ENCODE measurements at regions not wholly inside any gene's neighbourhood (a gene's known extent, or its start where the extent isn't known, plus 50 kb on each side); places are given as distances from the start of the nearest gene placed in this dataset.

DNA sequence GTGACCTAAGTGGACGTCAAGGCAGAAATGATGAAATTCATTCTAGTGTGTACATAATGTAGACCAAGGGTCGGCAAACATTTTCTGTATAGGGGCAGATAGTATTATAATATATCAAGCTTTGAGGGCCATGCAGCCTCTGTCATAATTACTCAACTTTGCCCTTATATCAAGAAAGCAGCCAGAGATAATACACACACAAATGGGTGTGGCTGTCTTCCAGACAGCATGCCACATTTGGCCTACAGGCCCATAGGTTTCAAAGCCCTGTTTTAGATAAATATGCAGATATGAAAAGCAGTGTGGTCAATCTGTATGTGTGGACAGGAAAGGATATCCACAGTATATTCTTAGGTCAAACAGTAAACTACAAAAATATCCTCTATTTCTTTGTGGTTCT, 320.1 kb upstream of the FMN2 start:
- no peaks in the 10 kb centered on the region for H3K4me1 ChIP-seq (ENCODE audit: low read length)
- no peaks in the 10 kb centered on the region for H3K9me2 ChIP-seq (replicated peaks; ENCODE audit: insufficient read depth, low read length)
- no peaks in the 10 kb centered on the region for H4K20me1 ChIP-seq (ENCODE audit: insufficient read depth, low read length)
- H3K9me3 ChIP-seq (replicated peaks; ENCODE audit: insufficient read depth, low read length) = no peaks in the 10 kb centered on the region
- H3K36me3 ChIP-seq (replicated peaks; ENCODE audit: insufficient read depth, low read length) = no peaks in the 10 kb centered on the region; the same call in 1 of the 2 replicates
- no peak overlapping the region for H3K9ac ChIP-seq (ENCODE audit: low read length)
- TF ChIP-seq EZH2 (optimal IDR thresholded peaks at IDR 0.05; ENCODE audit: low read depth, low read length) = no peak
- TF ChIP-seq, protein P1, sequence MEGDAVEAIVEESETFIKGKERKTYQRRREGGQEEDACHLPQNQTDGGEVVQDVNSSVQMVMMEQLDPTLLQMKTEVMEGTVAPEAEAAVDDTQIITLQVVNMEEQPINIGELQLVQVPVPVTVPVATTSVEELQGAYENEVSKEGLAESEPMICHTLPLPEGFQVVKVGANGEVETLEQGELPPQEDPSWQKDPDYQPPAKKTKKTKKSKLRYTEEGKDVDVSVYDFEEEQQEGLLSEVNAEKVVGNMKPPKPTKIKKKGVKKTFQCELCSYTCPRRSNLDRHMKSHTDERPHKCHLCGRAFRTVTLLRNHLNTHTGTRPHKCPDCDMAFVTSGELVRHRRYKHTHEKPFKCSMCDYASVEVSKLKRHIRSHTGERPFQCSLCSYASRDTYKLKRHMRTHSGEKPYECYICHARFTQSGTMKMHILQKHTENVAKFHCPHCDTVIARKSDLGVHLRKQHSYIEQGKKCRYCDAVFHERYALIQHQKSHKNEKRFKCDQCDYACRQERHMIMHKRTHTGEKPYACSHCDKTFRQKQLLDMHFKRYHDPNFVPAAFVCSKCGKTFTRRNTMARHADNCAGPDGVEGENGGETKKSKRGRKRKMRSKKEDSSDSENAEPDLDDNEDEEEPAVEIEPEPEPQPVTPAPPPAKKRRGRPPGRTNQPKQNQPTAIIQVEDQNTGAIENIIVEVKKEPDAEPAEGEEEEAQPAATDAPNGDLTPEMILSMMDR (IDR thresholded peaks at IDR 0.05; ENCODE audit: low read length) = no peak
- TF ChIP-seq EZH2phosphoT487 (IDR thresholded peaks at IDR 0.05; ENCODE audit: low read length) = no peak
- H3K79me2 ChIP-seq (ENCODE audit: low read length) = no peaks in the 10 kb centered on the region
- H3K27ac ChIP-seq (ENCODE audit: low read length) = no peak overlapping the region
- DNase-seq = no peak
- no peak overlapping the region for H2AFZ ChIP-seq (ENCODE audit: low read length)
- no peaks in the 10 kb centered on the region for H3K27me3 ChIP-seq (replicated peaks; ENCODE audit: insufficient read depth, low read length)
- H3K4me3 ChIP-seq (ENCODE audit: low read length) = no peak overlapping the region
- no peak overlapping the region for H3K4me2 ChIP-seq (ENCODE audit: low read depth, low read length)
- no peaks in the 10 kb centered on the region for H3F3A ChIP-seq (ENCODE audit: insufficient read depth, low read length)

DNA sequence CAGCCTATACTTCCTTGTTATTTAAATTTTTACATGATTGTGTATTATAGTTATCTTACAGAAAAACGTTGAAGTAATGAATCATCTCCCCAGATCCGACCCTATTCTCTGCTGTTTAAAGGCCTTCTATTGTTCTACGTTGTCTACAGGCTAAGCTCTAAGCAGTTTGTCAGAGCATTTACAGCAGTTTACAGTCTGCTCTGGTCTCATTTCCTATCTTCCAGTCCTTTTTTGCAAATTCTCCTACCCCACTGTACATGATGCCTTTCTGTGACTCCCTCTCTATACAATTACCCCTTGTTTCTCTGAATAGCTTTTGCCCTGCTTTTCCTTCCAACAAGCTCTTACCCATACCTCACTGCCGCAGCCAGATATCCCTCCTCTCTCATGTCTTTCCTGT, 319.2 kb upstream of the FMN2 start:
- no peak overlapping the region for H3K27ac ChIP-seq (ENCODE audit: low read length)
- H3K4me2 ChIP-seq (ENCODE audit: low read depth, low read length) = no peak overlapping the region
- no peaks in the 10 kb centered on the region for H3K9me2 ChIP-seq (replicated peaks; ENCODE audit: insufficient read depth, low read length)
- H2AFZ ChIP-seq (ENCODE audit: low read length) = no peak overlapping the region
- no peaks in the 10 kb centered on the region for H4K20me1 ChIP-seq (ENCODE audit: insufficient read depth, low read length)
- no peak overlapping the region for H3K4me3 ChIP-seq (ENCODE audit: low read length)
- no peaks in the 10 kb centered on the region for H3K79me2 ChIP-seq (ENCODE audit: low read length)
- no peaks in the 10 kb centered on the region; the same call in 1 of the 2 replicates for H3K36me3 ChIP-seq (replicated peaks; ENCODE audit: insufficient read depth, low read length)
- no peaks in the 10 kb centered on the region for H3F3A ChIP-seq (ENCODE audit: insufficient read depth, low read length)
- H3K9ac ChIP-seq (ENCODE audit: low read length) = no peak overlapping the region
- no peaks in the 10 kb centered on the region for H3K27me3 ChIP-seq (replicated peaks; ENCODE audit: insufficient read depth, low read length)
- TF ChIP-seq EZH2phosphoT487 (IDR thresholded peaks at IDR 0.05; ENCODE audit: low read length) (no peak), EZH2 (optimal IDR thresholded peaks at IDR 0.05; ENCODE audit: low read depth, low read length) (no peak)
- TF ChIP-seq, protein P1 (IDR thresholded peaks at IDR 0.05; ENCODE audit: low read length) = no peak
- no peaks in the 10 kb centered on the region for H3K9me3 ChIP-seq (replicated peaks; ENCODE audit: insufficient read depth, low read length)
- no peak for DNase-seq
- no peaks in the 10 kb centered on the region for H3K4me1 ChIP-seq (ENCODE audit: low read length)

DNA sequence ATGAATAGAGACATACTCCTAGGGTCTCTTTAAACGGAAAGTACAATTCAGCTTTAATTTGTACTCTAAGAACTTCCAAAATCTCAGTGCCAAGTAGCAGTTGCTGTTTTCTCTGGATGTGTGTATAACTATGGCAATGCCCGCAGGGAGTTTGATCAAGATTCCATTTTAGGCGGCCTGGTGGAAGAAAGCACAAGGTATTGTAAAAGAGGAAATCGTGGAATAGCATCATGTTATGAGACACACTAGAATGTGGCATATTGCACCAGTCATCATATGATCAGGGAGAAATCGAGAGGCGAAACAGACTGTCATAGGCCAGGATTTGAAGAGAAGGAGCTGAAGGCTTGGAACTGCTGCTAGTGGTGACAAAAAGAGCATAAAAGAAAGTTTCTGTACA, 316.2 kb upstream of the FMN2 start:
- H2AFZ ChIP-seq (ENCODE audit: low read length) = no peak overlapping the region
- no peaks in the 10 kb centered on the region for H3K79me2 ChIP-seq (ENCODE audit: low read length)
- no peaks in the 10 kb centered on the region for H4K20me1 ChIP-seq (ENCODE audit: insufficient read depth, low read length)
- no peak overlapping the region for H3K9ac ChIP-seq (ENCODE audit: low read length)
- no peaks in the 10 kb centered on the region for H3K4me1 ChIP-seq (ENCODE audit: low read length)
- no peak overlapping the region for H3K4me2 ChIP-seq (ENCODE audit: low read depth, low read length)
- no peak overlapping the region for H3K27ac ChIP-seq (ENCODE audit: low read length)
- DNase-seq = no peak
- H3K36me3 ChIP-seq (replicated peaks; ENCODE audit: insufficient read depth, low read length) = no peaks in the 10 kb centered on the region; the same call in 1 of the 2 replicates
- H3K9me3 ChIP-seq (replicated peaks; ENCODE audit: insufficient read depth, low read length) = no peaks in the 10 kb centered on the region
- TF ChIP-seq EZH2phosphoT487 (IDR thresholded peaks at IDR 0.05; ENCODE audit: low read length) (no peak), EZH2 (optimal IDR thresholded peaks at IDR 0.05; ENCODE audit: low read depth, low read length) (no peak)
- TF ChIP-seq, protein P1 (IDR thresholded peaks at IDR 0.05; ENCODE audit: low read length) = no peak
- no peak overlapping the region for H3K4me3 ChIP-seq (ENCODE audit: low read length)
- no peaks in the 10 kb centered on the region for H3K27me3 ChIP-seq (replicated peaks; ENCODE audit: insufficient read depth, low read length)
- no peaks in the 10 kb centered on the region for H3F3A ChIP-seq (ENCODE audit: insufficient read depth, low read length)
- H3K9me2 ChIP-seq (replicated peaks; ENCODE audit: insufficient read depth, low read length) = no peaks in the 10 kb centered on the region
